ENCODE measurements at regions not wholly inside any gene's neighbourhood (a gene's known extent, or its start where the extent isn't known, plus 50 kb on each side); places are given as distances from the start of the nearest gene placed in this dataset.
"Not testable (repeated sequence)": the region's sequence is repeated elsewhere in the genome, so short reads cannot be mapped to it uniquely, and the experiment has no call there.

DNA sequence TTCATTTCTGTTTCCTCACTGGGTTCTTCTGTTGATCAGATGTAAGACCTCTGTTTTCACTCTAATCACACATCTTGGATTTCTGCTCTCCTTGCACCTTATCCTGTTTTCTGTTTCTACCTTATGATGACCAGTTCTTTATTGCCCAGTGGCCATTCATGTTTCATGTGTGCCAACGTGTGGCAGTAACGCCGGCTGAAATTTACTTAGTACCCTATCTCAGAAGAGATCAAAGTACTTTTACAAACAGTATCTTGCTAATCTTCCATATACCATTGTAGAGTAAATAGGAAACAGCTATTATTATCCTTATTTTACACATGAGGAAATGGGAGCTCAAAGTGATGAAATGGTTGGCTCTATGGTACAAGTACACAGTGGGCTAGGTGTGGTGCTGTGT lies 74.0 kb downstream of the GATA3 start:
- no peak for DNase-seq (ENCODE audit: low read depth in 2 of 2)

DNA sequence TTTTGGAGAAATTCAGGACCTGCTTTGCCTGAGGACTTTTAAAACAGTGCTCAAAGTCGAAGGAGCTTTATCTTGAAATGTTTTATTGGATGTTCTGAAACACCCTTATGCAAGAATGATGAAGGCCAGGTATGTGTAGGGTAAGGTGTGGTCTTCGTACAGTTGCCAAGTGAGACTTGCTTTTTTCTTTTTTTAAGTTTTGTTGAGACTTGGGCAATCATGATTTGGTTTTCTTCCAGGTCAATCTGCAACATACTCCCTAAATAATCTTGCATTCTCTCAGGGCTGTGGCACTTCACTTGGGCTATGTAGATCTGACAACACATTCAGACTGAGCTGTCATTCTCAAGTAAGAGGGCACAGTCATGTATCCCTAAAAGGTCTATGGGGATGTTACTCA lies 75.0 kb downstream of the GATA3 start:
- DNase-seq (ENCODE audit: low read depth in 2 of 2), result no peak

DNA sequence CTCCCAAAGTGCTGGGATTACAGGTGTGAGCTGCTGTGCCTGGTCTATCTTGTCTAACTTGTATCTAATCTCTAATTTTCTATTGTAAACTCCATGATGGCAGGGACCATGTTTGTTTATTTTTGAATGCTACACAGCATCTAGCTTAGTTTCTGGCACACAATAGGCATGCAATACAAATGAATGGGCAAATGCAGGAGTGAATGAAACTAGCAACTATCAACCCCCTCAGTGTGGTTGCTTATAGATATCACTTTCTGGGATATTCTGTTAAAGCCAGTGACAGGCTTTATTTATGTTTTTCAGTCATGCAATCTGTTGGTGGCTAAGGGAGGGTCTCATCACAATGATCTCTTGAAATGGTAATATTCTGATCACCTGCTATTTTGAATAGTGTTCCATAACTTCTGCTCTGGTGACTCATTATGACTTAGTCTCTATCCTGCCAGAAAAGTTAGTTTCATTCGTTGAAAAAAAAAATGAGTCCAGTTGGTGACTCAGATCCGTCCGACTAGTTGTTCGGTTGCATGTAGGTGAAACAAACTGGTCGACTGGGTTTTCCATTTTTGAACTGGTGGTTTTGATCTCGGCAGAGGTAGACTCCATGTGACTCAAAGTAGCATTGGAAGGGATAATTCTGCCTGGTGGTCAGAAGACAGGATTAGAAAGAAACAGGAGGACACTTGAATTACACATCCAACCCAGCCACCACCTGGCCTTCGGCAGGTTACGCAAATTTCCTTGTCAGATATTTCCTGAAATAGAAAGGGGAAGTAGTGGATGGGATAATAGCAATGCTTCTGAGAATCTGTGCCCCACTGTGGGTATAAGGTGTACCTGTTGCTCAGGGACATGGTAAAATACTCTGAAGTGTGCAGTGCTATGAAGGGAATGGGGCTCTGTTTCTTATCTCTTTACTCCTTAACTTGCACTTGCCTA lies 76.8 kb downstream of the GATA3 start:
- peak in 1 of 2 donors; percentile 38 for DNase-seq (ENCODE audit: low read depth in 2 of 2)

DNA sequence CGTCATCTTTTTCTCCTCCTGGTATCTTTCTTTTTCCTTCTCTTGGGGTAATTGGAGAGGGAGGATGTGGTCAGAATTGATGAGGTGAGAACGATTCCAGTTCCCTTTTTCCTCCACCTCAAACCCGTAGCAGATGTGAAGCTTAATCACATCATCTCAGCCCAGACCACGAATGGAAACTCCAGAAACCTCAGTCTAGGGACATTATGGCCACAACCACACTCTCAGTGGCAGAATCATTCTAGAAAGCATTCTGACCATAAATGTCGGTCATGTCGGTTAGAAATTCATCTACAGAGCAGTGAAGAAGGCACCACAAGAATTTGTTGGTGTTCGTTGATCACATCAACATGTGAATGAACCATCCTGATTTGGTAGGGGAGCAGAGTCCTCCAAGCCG lies 78.7 kb downstream of the GATA3 start:
- peak in 1 of 2 donors; percentile 51 for DNase-seq (ENCODE audit: low read depth in 2 of 2)

DNA sequence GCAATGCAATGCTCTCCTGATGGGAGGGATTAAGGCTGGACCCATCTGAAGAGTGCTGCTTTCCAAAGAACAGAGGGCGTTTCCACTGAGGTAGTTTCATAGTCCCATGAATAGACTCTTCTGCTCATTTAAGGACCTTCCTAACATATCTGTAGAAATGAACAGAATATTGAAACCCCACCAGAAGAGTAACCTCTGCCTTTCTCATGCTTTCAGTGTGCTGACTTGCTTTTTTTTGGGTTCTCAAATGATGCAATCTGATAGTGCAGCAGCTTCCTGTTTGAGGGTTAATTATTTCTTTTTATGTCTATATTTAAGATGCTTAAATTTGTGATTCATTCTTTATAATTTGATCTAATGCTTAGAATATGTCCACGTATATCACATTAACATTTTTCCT lies 82.2 kb downstream of the GATA3 start:
- no peak for DNase-seq (ENCODE audit: low read depth in 2 of 2)

DNA sequence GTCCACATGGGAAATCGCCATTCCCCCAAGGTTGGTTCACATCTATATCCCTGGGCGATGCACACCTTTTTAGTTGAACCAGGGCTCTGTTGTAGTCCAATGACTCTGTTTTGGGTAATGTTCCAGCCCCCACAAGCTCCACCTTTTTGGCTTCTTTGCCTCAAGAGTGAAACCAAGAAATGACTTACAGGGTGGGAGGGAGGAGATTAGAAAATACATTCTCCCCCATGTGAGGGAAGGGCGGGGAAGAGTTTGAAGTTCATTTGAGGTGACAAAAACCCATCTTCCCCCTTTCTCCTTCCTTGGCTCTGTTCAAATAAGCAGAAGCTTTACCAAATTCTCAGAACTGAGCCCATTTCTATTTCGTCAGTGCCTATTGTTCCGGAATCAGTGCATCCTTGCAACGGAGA lies 82.8 kb downstream of the GATA3 start:
- DNase-seq (ENCODE audit: low read depth in 2 of 2), result peak in 1 of 2 donors; percentile 52

DNA sequence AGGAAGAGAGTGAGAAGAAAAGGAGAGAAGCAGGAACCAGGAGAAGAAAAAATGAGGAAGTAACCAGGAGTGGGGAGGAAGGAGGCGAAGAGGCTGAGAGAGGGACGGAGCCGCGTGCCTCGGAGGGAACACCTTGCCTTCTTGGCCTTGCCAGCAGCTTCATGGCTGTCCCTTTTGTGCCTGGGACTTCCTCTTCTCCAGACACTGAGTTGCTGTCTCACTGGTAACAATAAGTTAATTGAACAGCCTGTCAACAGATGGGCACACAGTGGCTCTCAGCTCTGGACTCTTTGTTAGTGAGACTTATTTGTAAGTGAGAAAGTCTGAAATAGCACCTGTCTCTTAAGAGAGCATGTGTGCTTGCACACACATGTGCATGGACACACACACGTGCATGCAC lies 83.2 kb downstream of the GATA3 start:
- no peak for DNase-seq (ENCODE audit: low read depth in 2 of 2)

DNA sequence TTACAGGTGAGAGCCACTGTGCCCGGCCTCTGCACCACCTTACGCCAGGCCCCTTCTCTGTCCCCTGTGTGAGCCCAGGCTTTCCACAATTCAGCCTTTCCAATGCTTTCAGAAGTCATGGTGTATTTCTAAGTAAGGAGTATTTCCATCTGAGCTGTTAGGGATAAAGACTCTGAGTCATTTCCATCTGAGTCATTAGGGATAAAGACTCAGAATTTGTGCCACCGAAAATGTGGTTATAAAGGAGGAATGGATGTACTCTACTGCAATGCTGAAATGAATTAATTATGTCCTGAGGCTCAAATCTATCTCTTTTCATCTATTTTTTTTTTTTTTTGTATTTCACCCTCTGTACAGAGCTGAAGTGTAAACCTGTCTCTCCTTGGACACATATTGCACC lies 84.0 kb downstream of the GATA3 start:
- no peak for DNase-seq (ENCODE audit: low read depth in 2 of 2)

DNA sequence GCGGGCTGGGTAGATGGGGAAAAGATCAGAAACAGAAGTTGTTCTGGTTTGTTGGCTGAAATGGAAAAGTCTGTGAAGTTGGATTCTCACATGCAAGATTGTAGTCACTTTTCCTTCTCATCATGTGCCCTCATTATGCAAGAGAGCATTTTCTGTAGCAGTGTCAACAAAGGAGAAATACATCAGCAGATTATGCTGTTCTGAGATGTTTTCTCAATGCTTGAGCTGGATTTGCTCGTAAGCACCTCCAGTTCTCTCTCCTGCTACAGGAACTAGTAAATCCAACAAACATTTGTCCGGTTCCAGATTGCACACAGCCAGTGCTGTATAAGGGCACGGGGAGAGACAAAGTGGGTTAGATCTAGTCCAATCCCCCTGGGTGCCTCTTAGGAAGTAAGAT lies 90.0 kb downstream of the GATA3 start:
- DNase-seq (ENCODE audit: low read depth in 2 of 2), result no peak

DNA sequence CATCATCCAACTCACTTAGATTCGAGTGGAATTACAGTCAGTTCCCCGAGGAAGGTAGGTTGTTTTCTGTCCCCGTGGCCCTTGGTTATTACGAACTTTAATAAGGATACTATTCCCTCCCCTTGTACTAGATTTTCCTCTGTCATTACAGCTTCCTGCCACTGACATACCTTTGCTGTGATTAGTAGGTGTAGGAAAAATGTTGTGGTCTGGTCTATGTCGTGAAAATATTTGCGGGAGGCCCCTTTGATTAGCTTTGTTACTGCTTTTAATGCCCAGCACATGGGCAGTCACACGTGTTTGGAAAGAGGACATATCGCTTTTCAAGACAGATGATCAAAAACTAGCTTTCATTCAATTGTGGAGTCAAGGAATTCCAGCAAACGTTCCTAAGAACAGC lies 92.2 kb downstream of the GATA3 start:
- no peak for DNase-seq (ENCODE audit: low read depth in 2 of 2)

DNA sequence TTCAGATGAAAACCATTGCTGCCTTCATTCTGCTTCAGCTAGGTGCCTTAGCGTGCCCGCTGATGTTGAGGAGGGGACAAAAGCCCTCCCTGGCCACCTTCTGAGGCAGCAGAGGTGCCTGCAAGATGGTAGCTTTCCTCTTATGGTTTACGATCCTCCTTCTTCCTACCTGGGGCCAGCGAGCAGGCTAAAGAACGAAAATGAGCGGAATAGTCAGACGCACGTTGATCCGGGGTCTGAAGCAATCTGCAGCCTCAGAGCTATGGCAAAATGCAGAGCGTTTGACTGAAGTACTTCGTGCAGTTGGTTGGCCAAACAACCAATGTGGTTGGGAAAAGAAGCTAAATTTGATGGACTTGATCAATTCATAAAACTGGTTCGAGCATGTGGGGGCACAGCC lies 95.5 kb downstream of the GATA3 start:
- no peak for DNase-seq (ENCODE audit: low read depth in 2 of 2)

DNA sequence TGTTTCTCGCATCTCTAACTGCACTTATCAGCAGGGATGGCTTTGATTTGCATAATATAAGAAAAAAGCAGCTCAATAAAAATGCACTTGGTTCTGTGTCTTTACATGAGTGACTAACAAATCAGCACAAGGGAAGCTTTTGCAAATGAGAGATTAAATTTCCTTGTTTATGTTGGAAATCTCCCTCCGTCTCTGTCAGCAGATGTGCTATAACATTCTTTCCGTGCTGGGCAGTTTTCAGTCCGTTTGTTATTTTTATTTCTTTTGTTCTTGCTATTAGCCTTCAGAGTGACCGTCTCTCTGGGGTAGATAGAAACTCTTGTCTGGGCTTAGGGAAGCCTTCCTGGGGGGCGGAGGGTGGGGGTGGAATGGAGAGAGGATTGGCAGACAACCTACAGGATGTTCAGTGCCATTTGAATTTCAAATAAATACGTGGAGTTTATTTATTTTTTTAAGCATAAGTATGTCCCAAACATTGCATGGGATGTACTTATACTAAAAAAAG lies 96.0 kb downstream of the GATA3 start:
- no peak for DNase-seq (ENCODE audit: low read depth in 2 of 2)

DNA sequence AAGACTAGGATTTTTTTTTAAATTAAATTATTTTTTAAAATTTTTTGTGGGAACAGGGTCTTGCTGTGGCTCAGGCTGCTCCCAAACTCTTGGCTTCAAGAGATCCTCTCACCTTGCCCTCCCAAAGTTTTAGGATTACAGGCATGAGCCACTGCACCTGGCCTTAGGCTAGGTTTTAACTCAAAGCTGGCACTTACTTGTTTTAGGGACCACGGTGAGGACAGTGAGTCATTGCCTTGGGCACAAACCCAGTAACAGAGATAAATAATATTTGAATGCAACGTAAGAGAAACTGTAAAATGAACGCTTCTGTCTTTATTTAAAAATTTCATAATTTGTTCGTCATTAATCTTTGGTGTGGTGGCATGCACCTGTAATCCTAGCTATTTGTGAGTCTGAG lies 96.6 kb downstream of the GATA3 start:
- no peak for DNase-seq (ENCODE audit: low read depth in 2 of 2)

DNA sequence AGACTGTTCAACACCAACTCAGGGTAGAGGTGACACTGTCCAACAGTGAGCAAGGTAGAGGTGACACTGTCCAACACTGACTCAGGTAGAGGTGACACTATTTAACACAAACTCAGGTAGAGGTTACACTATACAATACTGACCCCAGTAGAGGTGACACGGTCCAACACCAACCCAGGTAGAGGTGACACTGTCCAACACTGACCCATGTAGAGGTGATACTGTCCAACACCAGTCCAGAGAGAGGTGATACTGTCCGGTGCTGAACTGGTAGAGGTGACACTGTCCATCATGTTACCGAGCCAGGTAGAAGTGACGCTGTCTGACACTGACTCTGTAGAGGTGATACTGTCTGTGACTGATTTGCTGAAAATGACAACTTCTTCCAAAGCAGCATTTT lies 102.4 kb downstream of the GATA3 start:
- no peak for DNase-seq (ENCODE audit: low read depth in 2 of 2)

DNA sequence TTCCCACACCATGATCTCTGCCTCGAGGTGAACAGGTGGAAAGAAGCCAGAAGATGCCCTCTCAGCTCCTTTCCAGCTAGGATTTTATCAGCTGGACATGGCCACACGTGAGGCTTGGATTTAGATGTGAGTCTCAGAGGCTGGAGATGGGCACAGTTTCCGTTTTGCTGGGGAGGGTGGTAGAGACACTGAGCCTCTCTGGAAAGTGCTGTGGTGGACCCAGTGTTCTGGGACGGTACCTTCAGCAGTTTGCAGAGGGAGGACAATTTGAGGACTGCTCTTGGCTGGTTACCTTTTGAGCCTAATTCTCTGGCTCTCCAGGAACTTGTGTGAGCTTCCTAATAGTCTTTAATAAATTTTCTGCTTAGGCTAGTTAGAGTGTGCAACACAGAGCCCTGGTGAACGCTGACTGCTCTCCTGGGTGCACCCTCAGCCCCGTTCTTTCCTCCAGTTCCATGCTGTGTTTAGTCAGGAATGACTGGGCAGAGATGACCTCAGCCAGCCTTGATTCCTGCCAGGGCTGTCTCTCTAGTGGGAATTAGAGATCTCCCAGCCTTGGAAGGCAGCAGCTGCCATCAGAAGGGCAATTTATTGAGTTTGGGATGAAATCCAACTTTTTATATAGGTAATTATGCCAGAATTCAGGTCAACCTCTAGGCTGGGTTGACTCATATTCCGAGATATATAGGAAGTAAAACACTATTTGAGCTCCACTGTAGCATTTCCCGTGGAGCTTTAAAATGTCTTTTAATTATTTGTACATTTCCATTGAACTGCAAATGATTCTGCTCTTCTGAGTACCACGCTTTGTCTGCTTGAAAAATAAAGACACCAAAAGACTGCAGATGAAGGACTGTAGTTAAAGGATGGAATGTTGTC lies 103.9 kb downstream of the GATA3 start:
- DNase-seq (ENCODE audit: low read depth in 2 of 2), result no peak

DNA sequence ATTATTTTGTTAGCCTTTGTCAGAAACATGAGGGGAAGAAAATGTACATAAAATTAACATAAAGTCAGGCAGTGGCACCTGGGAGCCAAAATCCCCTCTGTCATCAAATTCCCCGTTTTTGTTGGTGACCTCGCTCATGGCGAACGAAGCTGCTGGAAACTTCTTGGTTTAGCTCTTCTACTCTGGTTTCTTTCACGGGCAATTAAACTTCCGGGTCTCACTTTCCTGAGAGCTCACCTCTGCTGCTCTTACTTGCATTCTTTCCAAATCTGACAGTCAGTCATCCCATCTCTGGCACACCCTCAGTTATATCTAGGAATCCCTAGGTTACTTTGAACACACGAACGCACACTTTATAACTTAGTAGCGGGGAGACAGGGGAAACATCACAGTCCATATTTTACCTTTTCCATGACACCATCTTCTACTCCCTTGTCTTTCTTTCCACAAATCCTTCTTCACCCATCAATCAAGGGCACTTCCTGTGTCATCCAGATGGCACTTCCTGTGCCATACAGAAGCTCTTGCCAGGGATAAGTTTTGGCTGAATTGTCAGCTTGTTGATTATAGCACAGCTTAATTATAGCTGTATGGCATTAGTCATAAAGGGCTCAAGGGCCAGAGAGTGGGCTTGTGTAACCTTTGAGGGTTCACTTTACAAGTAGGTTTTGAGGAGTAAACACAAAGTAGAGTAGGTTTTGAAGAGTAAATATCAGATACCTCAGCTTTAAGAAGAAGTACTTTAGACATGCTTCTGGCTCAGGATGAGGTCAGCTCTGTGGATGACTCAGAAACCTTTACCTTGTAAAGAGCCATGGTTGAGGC lies 105.1 kb downstream of the GATA3 start:
- DNase-seq (ENCODE audit: low read depth in 2 of 2), result no peak

DNA sequence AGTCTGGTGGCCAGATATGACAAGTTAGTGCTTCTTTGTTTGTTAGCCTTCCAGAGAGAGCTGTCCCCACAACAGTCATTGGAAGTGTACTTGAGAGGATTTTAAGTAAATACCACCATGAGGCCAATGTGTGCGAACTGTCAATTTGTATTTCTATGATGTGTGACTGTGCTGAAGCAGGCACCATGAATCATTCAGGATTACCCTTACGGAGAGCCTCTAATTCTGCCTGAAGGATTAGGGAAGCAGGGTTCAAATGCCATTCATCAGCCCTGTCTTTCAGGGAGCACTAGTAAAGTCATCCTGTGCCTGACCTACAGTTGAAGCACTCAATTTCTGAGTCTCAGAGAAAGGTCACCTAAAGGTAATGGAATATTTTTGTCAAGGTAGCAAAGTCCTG lies 109.3 kb downstream of the GATA3 start:
- no peak for DNase-seq (ENCODE audit: low read depth in 2 of 2)

DNA sequence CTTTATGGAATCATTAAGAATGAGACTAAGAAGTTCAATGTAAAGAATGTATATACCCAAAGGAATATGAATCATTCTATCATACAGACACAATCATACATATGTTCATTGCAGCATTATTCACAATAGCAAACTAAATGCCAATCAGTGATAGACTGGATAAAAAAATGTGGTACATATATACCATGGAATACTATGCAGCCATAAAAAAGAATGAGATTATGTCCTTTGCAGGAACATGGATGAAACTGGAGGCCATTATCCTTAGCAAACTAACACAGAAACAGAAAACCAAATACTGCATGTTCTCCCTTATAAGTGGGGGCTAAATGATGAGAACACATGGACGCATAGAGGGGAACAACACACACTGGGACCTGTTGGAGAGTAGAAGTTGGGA lies 110.2 kb downstream of the GATA3 start:
- not testable (repeated sequence) for DNase-seq (ENCODE audit: low read depth in 2 of 2)

DNA sequence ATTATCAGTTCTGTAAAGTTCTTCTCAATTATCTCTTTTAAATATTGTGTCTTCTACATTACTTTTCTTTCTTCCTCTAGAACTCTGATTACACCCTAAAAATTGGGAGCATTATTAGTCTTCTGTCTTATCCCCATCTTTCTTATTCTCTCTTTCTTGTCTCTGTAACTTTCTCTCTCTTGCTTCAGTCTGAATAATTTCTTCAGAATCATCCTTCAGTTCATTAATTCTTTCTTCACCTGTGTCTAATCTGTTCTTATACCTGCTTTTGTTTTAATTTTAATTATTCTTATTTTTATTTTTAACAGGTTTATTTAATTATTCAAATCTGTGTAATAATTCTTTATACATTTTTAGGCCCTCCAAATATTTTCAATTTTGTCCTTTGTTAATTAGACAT lies 114.3 kb downstream of the GATA3 start:
- no peak for DNase-seq (ENCODE audit: low read depth in 2 of 2)

DNA sequence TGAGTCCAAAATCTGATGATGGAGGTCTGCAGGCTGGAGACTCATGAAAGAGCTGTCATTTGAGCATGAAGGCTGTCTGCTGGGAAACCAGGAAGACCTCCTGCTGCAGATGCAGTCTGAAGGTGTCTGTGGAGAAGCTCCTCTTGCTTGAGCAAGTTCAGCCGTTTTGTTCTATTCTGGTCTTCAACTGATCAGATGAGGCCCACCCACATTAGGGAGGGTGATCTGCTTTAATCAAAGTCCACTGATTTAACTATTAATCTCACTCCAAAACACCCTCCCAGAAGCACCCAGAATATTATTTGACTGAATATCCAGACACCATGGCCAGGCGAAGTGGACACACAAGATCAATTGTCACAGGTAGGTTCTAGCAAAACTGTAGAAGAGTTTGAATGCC lies 116.5 kb downstream of the GATA3 start:
- no peak for DNase-seq (ENCODE audit: low read depth in 2 of 2)

DNA sequence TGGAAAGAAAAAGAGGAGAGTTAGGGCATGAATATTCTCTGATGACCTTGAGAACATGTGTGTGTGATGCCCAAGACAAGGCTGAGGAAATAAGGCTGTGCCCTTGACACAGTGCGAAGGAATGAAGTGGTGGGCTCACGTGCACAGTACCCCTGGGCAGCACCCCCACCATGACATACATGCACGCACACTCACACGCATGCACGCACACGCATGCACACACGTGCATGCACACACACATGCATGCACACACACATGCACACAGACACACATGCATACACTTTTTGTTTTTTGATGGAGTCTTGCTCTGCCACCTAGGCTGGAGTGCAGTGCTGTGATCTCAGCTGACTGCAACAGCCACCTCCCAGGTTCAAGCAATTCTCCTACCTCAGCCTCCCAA lies 118.1 kb downstream of the GATA3 start:
- DNase-seq (ENCODE audit: low read depth in 2 of 2), result no peak
